ENCODE measurements at regions not wholly inside any gene's neighbourhood (a gene's known extent, or its start where the extent isn't known, plus 50 kb on each side); places are given as distances from the start of the nearest gene placed in this dataset.
"Not testable (repeated sequence)": the region's sequence is repeated elsewhere in the genome, so short reads cannot be mapped to it uniquely, and the experiment has no call there.

DNA sequence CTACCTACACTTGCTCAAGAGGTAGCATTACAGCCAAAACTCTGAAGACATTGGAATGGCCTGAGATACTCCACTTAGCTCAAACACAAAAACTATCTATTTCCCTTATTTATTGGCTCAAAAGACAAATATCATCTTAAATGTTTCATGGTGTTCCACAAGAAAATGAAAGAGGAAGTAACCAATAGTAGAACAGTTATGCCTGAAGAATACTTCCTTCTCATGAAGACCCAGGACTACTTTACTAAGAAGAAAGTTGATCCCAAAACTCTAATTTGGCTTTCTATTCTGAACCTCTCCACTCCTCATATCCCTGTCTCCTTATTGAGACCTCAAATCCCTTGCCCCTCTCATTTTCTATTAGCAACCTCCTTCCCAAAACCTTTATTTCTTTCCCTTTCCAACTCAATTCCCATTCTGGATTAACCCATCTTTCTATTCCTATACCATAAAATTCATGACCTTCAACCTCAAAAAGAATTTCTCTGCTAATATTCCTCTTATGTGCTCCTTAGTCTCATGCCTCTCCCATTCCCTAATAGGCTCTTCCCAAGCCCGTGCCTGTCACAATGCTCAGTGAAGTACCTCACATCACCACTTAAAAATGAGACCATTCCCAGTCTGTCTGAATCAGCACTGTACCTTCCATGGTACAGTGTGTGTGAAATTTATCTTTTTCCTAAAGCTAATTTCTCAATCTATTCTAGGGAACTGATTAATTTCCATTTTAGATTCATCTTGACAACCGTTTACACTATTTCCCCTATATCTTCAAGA, 302.2 kb downstream of the ZNF37A start:
- not testable (repeated sequence) for TF ChIP-seq POLR2A (IDR thresholded peaks at IDR 0.05; ENCODE audit: low read depth, low read length); POLR2AphosphoS5 (IDR thresholded peaks at IDR 0.05; ENCODE audit: low read depth, low read length); TAF1 (IDR thresholded peaks at IDR 0.05; ENCODE audit: borderline replicate concordance, low read depth, low read length)
